ENCODE measurements at regions not wholly inside any gene's neighbourhood (a gene's known extent, or its start where the extent isn't known, plus 50 kb on each side); places are given as distances from the start of the nearest gene placed in this dataset.

DNA sequence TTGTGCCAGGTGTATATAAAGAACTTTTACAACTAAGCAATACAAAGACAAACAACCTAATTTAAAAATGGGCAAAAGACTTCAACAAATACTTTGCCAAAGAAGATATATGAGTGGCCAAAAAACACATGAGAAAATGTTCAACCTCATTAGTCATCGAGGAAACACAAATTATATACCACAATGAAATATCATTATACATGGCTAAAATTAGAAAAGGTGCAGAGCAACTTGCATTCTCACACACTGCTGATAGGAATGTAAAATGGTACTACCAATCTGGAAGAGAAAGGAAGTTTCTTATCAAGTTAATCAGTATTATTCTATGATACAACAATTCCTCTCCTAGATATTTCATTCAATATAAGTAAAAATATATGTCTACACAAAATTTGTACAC lies 131.6 kb upstream of the FRMD6 start:
- DNase-seq: no peak

- DNase-seq: no peak
Measured at GRCh38 chr14:51521764-51522163, 129.9 kb upstream of the FRMD6 start.

GRCh38 chr14:51523243-51523642 lies 128.5 kb upstream of the FRMD6 start:
- DNase-seq: no peak

DNA sequence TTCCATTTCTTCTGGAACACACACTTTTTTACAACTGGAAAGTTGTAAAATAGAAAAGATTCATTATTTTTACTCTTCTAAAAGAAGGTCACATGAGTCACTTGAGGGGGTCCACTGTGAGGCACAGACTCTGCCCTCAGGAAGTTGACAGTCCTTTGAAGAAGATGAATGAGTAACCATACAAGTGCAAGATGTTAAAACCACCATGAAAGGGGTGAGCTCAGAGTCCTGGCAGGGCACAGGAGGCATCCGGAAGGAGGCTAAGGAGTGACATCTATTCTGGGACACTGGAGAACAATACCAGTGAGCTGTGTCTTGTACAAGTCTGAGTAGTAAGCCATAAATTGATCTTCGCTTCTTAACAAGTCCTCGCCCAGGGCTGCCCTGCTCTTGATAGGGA lies 126.0 kb upstream of the FRMD6 start:
- DNase-seq: no peak

DNA sequence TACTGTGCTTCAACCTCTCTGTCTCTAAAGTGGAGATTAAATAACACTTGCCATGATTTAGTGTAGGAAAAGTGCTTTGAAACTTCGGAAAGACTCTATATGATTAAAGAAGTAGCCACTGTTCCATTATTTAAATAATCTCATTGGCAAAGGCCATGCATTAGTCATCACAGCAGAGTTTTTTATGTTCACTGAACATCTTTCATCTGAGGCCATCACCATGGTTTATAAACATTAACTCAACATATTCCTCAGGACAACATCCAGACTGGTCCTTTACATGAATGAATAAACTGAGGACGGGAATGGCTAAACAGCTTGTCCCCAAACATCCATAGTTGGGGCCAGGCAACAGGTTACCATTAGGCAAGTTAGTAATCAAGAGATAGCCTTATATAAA lies 124.6 kb upstream of the FRMD6 start:
- DNase-seq: no peak

DNA sequence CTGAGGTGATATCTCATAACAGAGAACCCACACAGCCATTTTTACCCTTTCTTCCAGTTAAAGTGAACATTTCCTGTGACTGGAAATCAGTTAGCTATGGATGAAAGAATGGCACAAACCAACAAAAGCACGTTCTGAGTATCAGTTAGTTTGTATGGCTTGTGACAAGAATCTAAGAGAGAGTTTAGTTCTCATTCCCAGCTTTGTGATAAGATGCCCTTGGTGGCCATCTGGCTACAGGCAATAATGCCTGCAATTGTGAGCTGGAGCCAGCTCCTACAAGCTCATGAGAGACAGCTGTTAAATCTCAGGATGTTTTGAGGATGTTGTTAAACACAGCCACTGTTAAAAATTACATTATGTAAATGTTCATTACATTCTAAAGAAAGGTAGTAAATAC lies 122.0 kb upstream of the FRMD6 start:
- DNase-seq: no peak

DNA sequence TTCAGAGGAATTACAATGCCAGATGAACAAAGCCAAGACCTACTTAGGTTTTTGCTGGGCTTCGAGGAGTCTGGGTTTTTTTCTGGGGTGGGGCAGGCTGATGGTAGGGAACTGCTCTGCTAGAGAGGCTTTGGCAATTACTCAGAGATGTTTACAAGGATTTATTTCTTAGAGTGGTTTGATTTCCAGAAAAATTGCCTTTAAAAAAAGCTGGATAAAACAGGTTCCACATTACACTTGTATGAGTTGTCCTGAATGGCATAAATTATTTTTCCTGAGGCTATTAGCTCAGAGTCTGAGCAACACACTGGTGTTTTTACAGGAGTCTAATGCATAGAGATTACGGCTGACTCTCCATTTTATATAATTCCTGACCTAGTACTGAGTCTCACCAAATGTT lies 118.5 kb upstream of the FRMD6 start:
- no peak for DNase-seq

- DNase-seq: no peak
Measured at GRCh38 chr14:51533872-51534553, 117.7 kb upstream of the FRMD6 start.

- DNase-seq: no peak
Measured at GRCh38 chr14:51534610-51535011, 117.1 kb upstream of the FRMD6 start.

GRCh38 chr14:51535443-51536044 lies 116.2 kb upstream of the FRMD6 start:
- DNase-seq: no peak

GRCh38 chr14:51538973-51539372 lies 112.7 kb upstream of the FRMD6 start:
- DNase-seq: no peak

DNA sequence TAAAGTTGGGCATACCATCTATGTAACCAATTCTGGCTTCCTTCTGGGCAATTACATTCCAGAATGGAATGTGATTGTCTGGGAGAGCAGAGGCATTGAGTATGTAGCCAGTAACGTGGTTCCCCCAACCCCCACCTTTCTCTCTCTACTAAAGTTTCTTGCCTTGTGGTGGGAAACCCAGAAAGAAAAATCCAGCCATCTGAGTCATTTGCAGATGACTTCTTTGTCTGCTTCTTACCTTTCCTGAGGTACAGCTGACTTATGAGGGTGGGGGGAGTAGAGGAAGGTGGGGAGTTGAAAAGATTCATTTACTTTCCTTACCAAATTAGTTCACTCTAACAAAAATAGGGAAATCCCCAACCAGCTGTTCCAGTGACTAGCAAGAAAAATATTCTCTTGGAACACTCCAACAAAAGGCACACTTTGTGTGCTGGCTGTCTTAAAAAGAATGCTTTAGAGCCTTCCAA lies 112.1 kb upstream of the FRMD6 start:
- DNase-seq: no peak

GRCh38 chr14:51540364-51540763 lies 111.3 kb upstream of the FRMD6 start:
- no peak for DNase-seq

- DNase-seq: no peak
Measured at GRCh38 chr14:51544471-51544870, 107.2 kb upstream of the FRMD6 start.

GRCh38 chr14:51544901-51545300 lies 106.8 kb upstream of the FRMD6 start:
- DNase-seq: no peak

- DNase-seq: no peak
Measured at GRCh38 chr14:51545396-51545795, 106.3 kb upstream of the FRMD6 start.

DNA sequence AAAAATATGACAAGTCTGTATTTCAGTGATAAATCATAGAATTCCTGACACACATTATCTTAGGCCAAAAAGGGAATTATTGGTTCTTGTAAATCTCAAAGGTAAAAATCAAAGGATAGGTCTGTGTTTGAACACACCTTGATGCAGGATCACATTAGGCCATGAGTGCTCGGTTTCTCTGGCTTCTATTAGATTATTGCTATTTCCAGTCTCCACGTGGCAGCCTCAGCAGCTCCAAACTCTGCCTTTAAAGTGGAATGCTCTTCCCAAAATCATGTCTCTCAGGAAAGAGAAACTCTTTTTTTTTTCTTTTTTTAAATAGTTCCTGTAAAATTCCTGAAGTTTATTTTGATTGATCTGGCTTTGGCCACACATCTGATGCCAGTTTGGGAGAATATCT lies 105.6 kb upstream of the FRMD6 start:
- DNase-seq: no peak

DNA sequence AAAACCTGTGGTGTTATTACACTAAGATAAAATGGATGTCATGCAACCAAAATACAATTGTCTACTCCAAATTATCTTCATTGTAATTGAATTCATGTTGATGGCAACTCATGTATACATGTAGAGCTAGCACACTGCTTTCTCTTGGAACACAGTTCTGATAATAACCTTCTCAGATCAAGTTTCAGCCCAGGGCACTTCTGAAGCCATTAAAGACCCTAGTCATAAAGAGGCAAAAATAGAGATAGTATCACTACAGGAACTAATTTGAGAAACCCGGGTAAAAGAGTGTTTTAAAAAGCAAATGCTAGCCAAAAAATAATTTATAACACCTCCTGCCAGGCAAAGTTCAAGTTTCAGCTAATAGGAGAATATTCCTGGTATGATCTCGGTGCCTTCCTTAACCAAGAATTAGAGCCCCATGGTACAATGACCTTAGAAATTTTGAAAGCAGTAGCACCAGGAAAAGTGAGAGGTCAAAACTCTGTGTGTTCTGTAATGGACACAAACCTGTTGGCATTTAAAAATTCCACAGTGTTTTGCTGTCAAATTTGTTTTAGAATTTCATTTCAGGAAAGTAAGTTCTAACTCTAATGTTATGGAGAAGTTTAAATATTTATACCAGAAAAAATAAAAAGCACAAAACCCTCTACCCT lies 105.0 kb upstream of the FRMD6 start:
- DNase-seq: no peak

GRCh38 chr14:51547260-51547659 lies 104.5 kb upstream of the FRMD6 start:
- no peak for DNase-seq

- DNase-seq: no peak
Measured at GRCh38 chr14:51547701-51548100, 104.0 kb upstream of the FRMD6 start.

GRCh38 chr14:51548187-51548586 lies 103.5 kb upstream of the FRMD6 start:
- DNase-seq: no peak

DNA sequence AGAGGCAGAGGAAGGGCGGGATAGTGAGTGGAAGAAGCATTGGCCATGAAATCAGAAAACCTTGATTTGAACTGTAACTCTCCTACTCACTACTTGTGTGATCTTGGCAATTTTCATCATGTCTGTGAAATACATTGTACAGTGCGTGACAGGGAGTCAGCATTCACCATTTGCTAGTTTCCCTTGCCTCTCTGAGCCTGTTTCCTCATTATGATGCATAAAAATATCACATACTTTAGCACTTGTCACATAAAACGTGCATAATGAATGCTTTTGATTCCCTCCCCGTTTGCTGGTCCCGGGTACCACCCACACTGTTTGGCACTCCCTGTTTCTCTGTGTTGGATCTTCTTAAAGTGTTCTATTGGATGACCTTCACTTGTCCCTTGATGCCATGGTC lies 101.1 kb upstream of the FRMD6 start:
- no peak for DNase-seq

DNA sequence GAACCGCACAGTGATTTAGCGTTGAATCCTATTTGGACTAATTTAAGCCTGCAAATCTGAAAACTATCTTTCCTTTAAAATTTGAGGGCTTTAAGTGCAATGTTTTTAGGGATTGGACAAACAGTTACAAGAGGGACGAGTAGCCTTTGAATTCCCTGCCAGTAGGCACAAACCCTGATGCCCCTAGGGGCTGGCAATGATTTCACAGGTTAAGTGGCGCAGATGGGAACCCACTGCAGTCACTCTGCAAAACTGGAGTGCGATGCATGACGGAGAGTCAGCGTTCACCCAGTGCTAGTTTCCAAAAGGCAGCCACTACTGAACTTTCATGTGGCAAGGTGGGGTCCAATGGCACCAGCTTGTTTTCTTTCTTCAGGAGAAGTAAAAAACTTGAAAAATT lies 99.4 kb upstream of the FRMD6 start:
- DNase-seq: no peak

DNA sequence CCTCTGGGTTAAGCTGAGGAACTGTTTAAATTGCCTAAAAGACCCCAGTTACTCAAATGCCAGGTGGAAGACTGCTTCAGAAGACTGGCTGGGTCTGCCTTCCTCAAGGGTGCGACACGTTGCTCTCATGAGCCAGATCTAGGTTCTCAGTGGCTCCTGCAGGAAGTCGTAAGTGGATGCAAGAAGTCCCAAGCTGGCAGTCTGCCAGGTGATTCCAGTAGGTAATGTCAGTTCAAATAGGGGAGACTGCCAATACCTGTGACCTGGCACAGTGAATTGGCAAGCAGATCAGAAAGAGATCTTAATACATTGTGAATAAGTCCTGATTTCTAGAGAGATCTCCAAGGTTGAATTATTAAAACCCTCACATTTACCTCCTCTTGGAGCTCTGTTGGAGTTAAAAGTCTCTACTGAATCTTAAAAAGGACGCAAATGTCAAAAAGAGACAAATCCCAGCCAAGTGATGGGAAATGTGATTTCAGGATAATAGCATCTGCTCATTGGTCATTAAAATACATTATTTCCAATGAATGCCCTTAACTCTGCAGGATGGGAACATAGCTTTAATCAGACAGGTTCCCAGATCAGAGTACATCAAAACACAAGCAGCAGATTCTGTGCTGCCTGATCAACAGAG lies 98.8 kb upstream of the FRMD6 start:
- peak; percentile 42 to 55 for DNase-seq

Data from NCI-H187 (cell line).